ENCODE measurements at regions not wholly inside any gene's neighbourhood (a gene's known extent, or its start where the extent isn't known, plus 50 kb on each side); places are given as distances from the start of the nearest gene placed in this dataset.

- DNase-seq: no peak
These were observed 162.6 kb upstream of the GRIK2 start for GRCh38 chr6:101230866-101231265.

- no peak for DNase-seq
These were observed 161.8 kb upstream of the GRIK2 start for GRCh38 chr6:101231606-101232235.

GRCh38 chr6:101232961-101233360 lies 160.5 kb upstream of the GRIK2 start:
- DNase-seq: no peak

GRCh38 chr6:101236709-101237108 lies 156.8 kb upstream of the GRIK2 start:
- DNase-seq: no peak

GRCh38 chr6:101241442-101241841 lies 152.1 kb upstream of the GRIK2 start:
- DNase-seq: no peak

GRCh38 chr6:101249470-101249869 lies 144.0 kb upstream of the GRIK2 start:
- DNase-seq: no peak

GRCh38 chr6:101257163-101257562 lies 136.3 kb upstream of the GRIK2 start:
- DNase-seq: no peak

- DNase-seq: no peak
These were observed 134.0 kb upstream of the GRIK2 start for GRCh38 chr6:101259505-101259904.

GRCh38 chr6:101263596-101263995 lies 129.9 kb upstream of the GRIK2 start:
- DNase-seq: no peak

- no peak for DNase-seq
These were observed 127.4 kb upstream of the GRIK2 start for GRCh38 chr6:101266063-101266462.

- no peak for DNase-seq
These were observed 125.0 kb upstream of the GRIK2 start for GRCh38 chr6:101268541-101268940.

GRCh38 chr6:101275251-101275650 lies 118.3 kb upstream of the GRIK2 start:
- DNase-seq: no peak

- no peak for DNase-seq
These were observed 117.4 kb upstream of the GRIK2 start for GRCh38 chr6:101276066-101276465.

GRCh38 chr6:101279410-101279809 lies 114.1 kb upstream of the GRIK2 start:
- no peak for DNase-seq

GRCh38 chr6:101281266-101281665 lies 112.2 kb upstream of the GRIK2 start:
- DNase-seq: no peak

GRCh38 chr6:101284131-101284530 lies 109.4 kb upstream of the GRIK2 start:
- no peak for DNase-seq

GRCh38 chr6:101286146-101286545 lies 107.4 kb upstream of the GRIK2 start:
- no peak for DNase-seq

- no peak for DNase-seq
These were observed 103.2 kb upstream of the GRIK2 start for GRCh38 chr6:101290346-101290745.

GRCh38 chr6:101294051-101294638 lies 99.4 kb upstream of the GRIK2 start:
- DNase-seq: no peak

GRCh38 chr6:101294676-101295075 lies 98.8 kb upstream of the GRIK2 start:
- no peak for DNase-seq

GRCh38 chr6:101296169-101296960 lies 97.1 kb upstream of the GRIK2 start:
- DNase-seq: no peak

GRCh38 chr6:101302593-101302992 lies 90.9 kb upstream of the GRIK2 start:
- DNase-seq: no peak

GRCh38 chr6:101303495-101303894 lies 90.0 kb upstream of the GRIK2 start:
- DNase-seq: no peak

GRCh38 chr6:101312652-101313051 lies 80.9 kb upstream of the GRIK2 start:
- DNase-seq: no peak
